PC-9 (cell line): ENCODE measurements at regions not wholly inside any gene's neighbourhood (a gene's known extent, or its start where the extent isn't known, plus 50 kb on each side); places are given as distances from the start of the nearest gene placed in this dataset.
"Not testable (repeated sequence)": the region's sequence is repeated elsewhere in the genome, so short reads cannot be mapped to it uniquely, and the experiment has no call there.

Experiments used
- BruUV-seq: library from RNA; stranded (reverse); fragments of 400-500 nt; replicated peaks from 2 replicates; lab custom pipeline; 2021; lab: Mats Ljungman, UMichigan
- CTCF ChIA-PET: fragments of 300-600 bp; sonication (Branson Sonifier 250); formaldehyde crosslinking; loops from one replicate; lab custom pipeline; 2022; ENCODE audit warnings: antibody characterized with exemption; lab: Charles Lee
- POLR2A ChIA-PET: fragments of 300-600 bp; sonication (Branson Sonifier 250); formaldehyde crosslinking; loops from one replicate; lab custom pipeline; 2022; ENCODE audit warnings: antibody characterized with exemption; ENCODE audit not compliant: unreplicated experiment; lab: Charles Lee
- DNase-seq, 2 experiments: peaks; one replicate each; pipeline versions ENCODE4 v3.0.0 to v3.0.0-alpha.2; 2015 to 2022; ENCODE audit warnings: mixed read lengths in 1 of 2
- H2AFZ ChIP-seq: fragments of 200-600 bp; sonication (generic); 2 replicates; pipeline ENCODE4 v1.8.1; 2017; ENCODE audit warnings: antibody characterized with exemption
- H3F3A ChIP-seq: fragments of 200-600 bp; sonication (generic); 2 replicates; pipeline ENCODE4 v1.8.1; 2017; ENCODE audit warnings: antibody characterized with exemption, mild to moderate bottlenecking, low read depth; ENCODE audit not compliant: insufficient read depth
- H3K27ac ChIP-seq: fragments of 200-600 bp; sonication (generic); 2 replicates; pipeline ENCODE4 v1.6.1; 2016; ENCODE audit warnings: mixed run types
- H3K27me3 ChIP-seq: fragments of 200-600 bp; sonication (generic); 2 replicates; pipeline ENCODE4 v1.6.1; 2016; ENCODE audit warnings: low read depth, mixed run types; ENCODE audit not compliant: insufficient read depth
- H3K36me3 ChIP-seq: fragments of 200-600 bp; sonication (generic); 2 replicates; pipeline ENCODE4 v1.6.1; 2016; ENCODE audit warnings: low read depth, mixed run types
- H3K4me1 ChIP-seq: fragments of 200-600 bp; sonication (generic); replicated peaks from 2 replicates; pipeline ENCODE4 v1.6.1; 2016; ENCODE audit warnings: mixed run types; ENCODE audit not compliant: insufficient read depth
- H3K4me2 ChIP-seq: fragments of 200-600 bp; sonication (generic); 2 replicates; pipeline ENCODE4 v1.6.1; 2017; ENCODE audit warnings: mixed run types
- H3K4me3 ChIP-seq: fragments of 200-600 bp; sonication (generic); 2 replicates; pipeline ENCODE4 v1.6.1; 2016; ENCODE audit warnings: mixed run types
- H3K79me2 ChIP-seq: fragments of 200-600 bp; sonication (generic); 2 replicates; pipeline ENCODE4 v1.6.1; 2017; ENCODE audit warnings: low read depth, mixed run types
- H3K9me2 ChIP-seq: fragments of 200-600 bp; sonication (generic); 2 replicates; pipeline ENCODE4 v1.8.1; 2017; ENCODE audit warnings: mild to moderate bottlenecking; ENCODE audit not compliant: insufficient read depth
- H3K9me3 ChIP-seq: fragments of 200-600 bp; sonication (generic); 2 replicates; pipeline ENCODE4 v1.8.1; 2016; ENCODE audit warnings: low read depth; ENCODE audit not compliant: insufficient read depth
- H4K20me1 ChIP-seq: fragments of 200-600 bp; sonication (generic); 2 replicates; pipeline ENCODE4 v1.8.1; 2017; ENCODE audit not compliant: insufficient read depth
- CTCF ChIP-seq: fragments of 200-600 bp; sonication (generic); conservative IDR thresholded peaks from 2 replicates; pipeline ENCODE4 v1.6.1; 2017; ENCODE audit warnings: mixed run types, antibody characterized with exemption, mild to moderate bottlenecking, moderate library complexity
- EZH2 ChIP-seq: fragments of 200-600 bp; sonication (generic); IDR thresholded peaks from 2 replicates; pipeline ENCODE4 v1.8.0; 2017; ENCODE audit warnings: antibody characterized with exemption, low read depth
- intact Hi-C: fragments of 100-400 bp; cut with micrococcal nuclease; formaldehyde crosslinking; loops from one replicate; pipeline ENCODE4 v1.10.0; 2022; ENCODE audit not compliant: unreplicated experiment

- intact Hi-C loops = no loop called here
- H3K4me1 ChIP-seq = no peaks in the 10 kb centered on the region
- no peaks in the 10 kb centered on the region for H3K36me3 ChIP-seq
- no peak for DNase-seq
- H3K27me3 ChIP-seq = no peaks in the 10 kb centered on the region
- H3K9me3 ChIP-seq = no peaks in the 10 kb centered on the region
- H4K20me1 ChIP-seq = no peaks in the 10 kb centered on the region
- TF ChIP-seq EZH2 = no peak
- TF ChIP-seq CTCF = no peak
- H3K4me3 ChIP-seq = no peak overlapping the region
- H3K27ac ChIP-seq = no peak overlapping the region
- CTCF ChIA-PET = no interaction called here
- no peaks in the 10 kb centered on the region for H3K79me2 ChIP-seq
- H2AFZ ChIP-seq = no peak overlapping the region
- BruUV-seq = no TSS peak
- no peak overlapping the region for H3K4me2 ChIP-seq
- H3K9me2 ChIP-seq = no peaks in the 10 kb centered on the region
- POLR2A ChIA-PET = no interaction called here
- no peaks in the 10 kb centered on the region for H3F3A ChIP-seq
Measured at GRCh38 chr4:173735049-173735448, 205.0 kb upstream of the HAND2 start.

GRCh38 chr4:173731257-173731656, 201.2 kb upstream of the HAND2 start:
- TF ChIP-seq CTCF = no peak
- TF ChIP-seq EZH2 = no peak
- no peak overlapping the region for H2AFZ ChIP-seq
- intact Hi-C loops = no loop called here
- no peak for DNase-seq
- no peaks in the 10 kb centered on the region for H3K9me2 ChIP-seq
- ChIA-PET POLR2A (no interaction called here), CTCF (no interaction called here)
- no peaks in the 10 kb centered on the region for H3K9me3 ChIP-seq
- no peaks in the 10 kb centered on the region for H3K36me3 ChIP-seq
- H3K4me2 ChIP-seq = no peak overlapping the region
- H3F3A ChIP-seq = no peaks in the 10 kb centered on the region
- no peaks in the 10 kb centered on the region for H3K4me1 ChIP-seq
- no peaks in the 10 kb centered on the region for H3K27me3 ChIP-seq
- H3K79me2 ChIP-seq = no peaks in the 10 kb centered on the region
- H3K4me3 ChIP-seq = no peak overlapping the region
- H4K20me1 ChIP-seq = no peaks in the 10 kb centered on the region
- no TSS peak for BruUV-seq
- H3K27ac ChIP-seq = no peak overlapping the region

- POLR2A ChIA-PET = no interaction called here
- Histone ChIP-seq H3K27ac (no peak overlapping the region), H3K4me1 (no peaks in the 10 kb centered on the region), H4K20me1 (no peaks in the 10 kb centered on the region), H3K27me3 (no peaks in the 10 kb centered on the region), H3K9me2 (no peaks in the 10 kb centered on the region), H3K79me2 (no peaks in the 10 kb centered on the region), H3K4me3 (no peak overlapping the region), H3K36me3 (no peaks in the 10 kb centered on the region), H3F3A (no peaks in the 10 kb centered on the region), H3K9me3 (no peaks in the 10 kb centered on the region), H3K4me2 (no peak overlapping the region), H2AFZ (no peak overlapping the region)
- CTCF ChIA-PET = no interaction called here
- intact Hi-C loops = no loop called here
- no peak for DNase-seq
- no peak for TF ChIP-seq EZH2
- TF ChIP-seq CTCF = no peak
- no TSS peak for BruUV-seq
Measured at GRCh38 chr4:173722075-173722474, 192.0 kb upstream of the HAND2 start.

- H3K9me2 ChIP-seq, CTCF ChIA-PET, H3K4me2 ChIP-seq, H2AFZ ChIP-seq, H3K4me1 ChIP-seq, H3K9me3 ChIP-seq, H3K27ac ChIP-seq, H3K36me3 ChIP-seq, H4K20me1 ChIP-seq, BruUV-seq, H3K27me3 ChIP-seq, intact Hi-C loops, H3K4me3 ChIP-seq, H3K79me2 ChIP-seq, DNase-seq, POLR2A ChIA-PET, H3F3A ChIP-seq: not testable (repeated sequence)
Measured at GRCh38 chr4:173718504-173718903, 188.5 kb upstream of the HAND2 start.
